GM23248 (cell line): ENCODE measurements at regions not wholly inside any gene's neighbourhood (a gene's known extent, or its start where the extent isn't known, plus 50 kb on each side); places are given as distances from the start of the nearest gene placed in this dataset.

Experiments used
- EZH2 ChIP-seq: fragments of 200-600 bp; sonication (generic); IDR thresholded peaks from 2 replicates; pipeline ENCODE4 v1.6.1; 2018; ENCODE audit warnings: antibody characterized with exemption, mild to moderate bottlenecking; ENCODE audit not compliant: insufficient read depth, poor library complexity, severe bottlenecking
- EZH2phosphoT487 ChIP-seq: fragments of 200-600 bp; sonication (generic); IDR thresholded peaks from 2 replicates; pipeline ENCODE4 v1.6.1; 2018; ENCODE audit warnings: antibody characterized with exemption, moderate library complexity, mild to moderate bottlenecking, low read depth; ENCODE audit not compliant: insufficient read depth

DNA sequence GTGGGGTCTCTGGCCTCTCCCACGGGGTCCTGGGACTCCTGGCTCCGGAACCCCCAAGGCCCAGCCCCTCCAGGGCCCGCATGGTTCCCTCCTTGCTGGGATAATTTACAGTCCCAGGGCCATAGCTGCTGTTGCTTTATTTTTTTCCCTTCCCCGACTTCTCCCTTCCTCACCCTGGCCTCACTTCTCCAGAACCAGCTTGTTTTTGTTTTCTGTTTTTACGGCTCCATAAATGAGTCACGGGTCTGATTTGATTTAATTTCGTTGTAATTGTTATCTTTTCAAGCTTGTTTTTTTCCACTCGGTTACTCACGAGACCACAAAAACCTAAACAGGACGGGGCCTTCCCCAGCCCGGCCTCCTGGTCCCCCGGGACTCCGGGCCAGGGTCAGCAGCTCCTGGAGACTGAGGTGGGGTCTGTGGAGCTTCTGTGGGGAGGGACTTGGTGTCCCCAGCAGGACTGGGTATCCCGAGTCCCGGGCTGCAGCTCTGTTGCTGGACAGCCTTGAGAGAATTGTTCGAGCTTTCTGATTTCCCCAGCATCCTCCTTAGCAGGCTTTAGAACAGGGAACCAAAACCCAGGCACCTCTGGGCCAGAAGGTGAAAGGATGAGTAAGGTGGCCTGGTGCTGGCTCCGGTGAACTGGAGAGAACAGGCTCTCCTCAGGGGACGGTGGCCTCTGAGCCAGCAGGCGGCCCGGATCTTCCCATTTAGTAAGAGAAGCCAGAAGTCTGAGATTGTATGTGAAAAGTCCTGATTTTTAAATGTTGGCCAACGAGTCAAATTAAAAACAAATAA lies 94.9 kb downstream of the CEBPB start:
- no peak for TF ChIP-seq EZH2
- TF ChIP-seq EZH2phosphoT487 = no peak
